ENCODE measurements at regions not wholly inside any gene's neighbourhood (a gene's known extent, or its start where the extent isn't known, plus 50 kb on each side); places are given as distances from the start of the nearest gene placed in this dataset.
A peak's percentile ranks its signal among the peaks of the same experiment; 100 is the strongest.

DNA sequence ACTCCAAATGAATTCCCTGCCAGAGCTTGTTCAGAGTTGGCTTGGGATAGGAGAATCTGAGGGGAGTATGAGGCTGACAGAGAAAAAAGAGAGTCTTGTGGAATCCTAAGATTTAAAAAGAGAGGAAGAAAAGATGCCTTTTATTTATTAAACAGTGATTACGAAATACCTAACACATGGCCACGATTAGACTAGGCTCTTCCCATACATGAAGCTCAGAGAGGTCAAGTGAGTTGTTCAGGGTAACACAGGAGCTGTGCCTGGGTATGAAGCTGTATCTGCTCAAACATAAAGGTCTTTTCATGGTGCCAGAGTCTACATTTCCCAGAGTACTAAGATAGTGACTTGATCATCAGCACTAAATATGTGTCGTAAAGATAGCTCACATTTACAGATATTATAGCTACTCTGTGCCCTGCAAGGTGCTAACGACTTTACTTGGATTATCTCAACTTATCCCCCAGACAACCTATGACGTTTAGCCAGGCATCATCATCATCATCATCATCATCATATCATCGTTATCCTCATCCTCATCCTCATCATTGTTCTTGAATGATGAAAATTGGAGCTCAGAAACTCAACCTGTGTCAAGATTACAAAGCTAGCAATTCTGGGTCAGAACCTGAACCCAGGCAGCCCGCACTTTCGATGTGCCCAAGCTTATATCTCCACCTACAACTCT is 500.8 kb downstream of the NPIPA7 start:
- DNase-seq (ENCODE audit: low read depth, low spot score): no peak
- in situ Hi-C loops (cut with HindIII; ENCODE audit: low pct_unique_long_range_greater_than_20kb, low sequenced_read_pairs): no loop called here

DNA sequence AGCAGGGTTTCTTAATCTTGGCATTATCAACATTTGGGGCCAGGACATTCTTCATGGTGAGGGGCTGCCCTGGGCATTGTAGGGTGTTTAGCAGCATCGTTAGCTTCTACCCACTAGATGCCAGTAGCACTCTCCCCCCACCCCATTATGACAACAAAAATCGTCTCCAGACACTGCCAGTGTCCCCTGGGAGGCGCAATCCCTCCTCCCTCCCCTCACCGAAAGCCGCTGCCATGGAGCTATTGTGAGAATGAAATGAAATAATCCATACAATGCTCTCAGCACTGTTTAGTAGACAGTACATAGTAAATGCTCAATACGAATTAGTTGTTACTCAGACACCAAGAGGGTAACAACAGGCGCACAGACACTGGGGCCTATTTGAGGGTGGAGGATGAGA is 502.9 kb downstream of the NPIPA7 start:
- in situ Hi-C loops (cut with HindIII; ENCODE audit: low pct_unique_long_range_greater_than_20kb, low sequenced_read_pairs): no loop called here
- DNase-seq (ENCODE audit: low read depth, low spot score): no peak

DNA sequence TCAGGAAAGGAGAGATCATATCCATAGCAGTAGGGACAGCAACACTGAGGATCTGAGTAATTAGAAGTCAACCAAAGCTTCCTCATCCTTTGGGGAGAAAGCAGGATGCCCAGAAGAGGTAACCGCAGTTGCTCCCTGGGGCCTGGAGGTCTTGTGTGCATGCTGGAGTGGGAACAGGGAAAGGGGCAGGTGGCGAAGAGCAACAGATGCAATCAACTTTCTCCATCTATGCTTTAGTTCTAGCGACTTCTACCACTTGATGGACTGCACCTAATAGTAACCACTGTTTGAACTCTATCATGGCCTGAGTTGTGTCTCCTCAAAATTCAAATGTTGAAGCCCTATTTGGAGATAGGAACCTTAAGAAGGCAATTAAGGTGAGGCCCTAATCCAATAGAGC is 503.8 kb downstream of the NPIPA7 start:
- DNase-seq (ENCODE audit: low read depth, low spot score): no peak
- in situ Hi-C loops (cut with HindIII; ENCODE audit: low pct_unique_long_range_greater_than_20kb, low sequenced_read_pairs): no loop called here

DNA sequence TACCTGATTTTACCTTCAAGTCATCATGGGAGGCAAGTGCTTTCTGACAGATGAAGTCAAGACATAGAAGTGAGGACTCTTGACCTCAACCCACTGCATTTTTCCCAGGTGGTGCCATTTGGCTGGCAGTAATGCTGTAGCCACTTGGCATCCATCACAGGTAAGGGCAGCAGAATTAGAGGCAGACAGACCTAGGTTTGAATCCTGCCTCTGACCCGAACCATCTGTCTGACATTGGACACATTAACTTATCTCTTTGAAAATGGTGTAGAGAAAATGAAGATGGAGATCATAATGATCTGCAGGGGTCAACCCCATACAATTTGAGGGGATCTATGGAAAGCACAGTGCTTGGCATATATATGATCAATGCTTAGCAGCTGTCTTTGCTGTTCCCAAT is 505.5 kb downstream of the NPIPA7 start:
- in situ Hi-C loops (cut with HindIII; ENCODE audit: low pct_unique_long_range_greater_than_20kb, low sequenced_read_pairs): no loop called here
- no peak for DNase-seq (ENCODE audit: low read depth, low spot score)

DNA sequence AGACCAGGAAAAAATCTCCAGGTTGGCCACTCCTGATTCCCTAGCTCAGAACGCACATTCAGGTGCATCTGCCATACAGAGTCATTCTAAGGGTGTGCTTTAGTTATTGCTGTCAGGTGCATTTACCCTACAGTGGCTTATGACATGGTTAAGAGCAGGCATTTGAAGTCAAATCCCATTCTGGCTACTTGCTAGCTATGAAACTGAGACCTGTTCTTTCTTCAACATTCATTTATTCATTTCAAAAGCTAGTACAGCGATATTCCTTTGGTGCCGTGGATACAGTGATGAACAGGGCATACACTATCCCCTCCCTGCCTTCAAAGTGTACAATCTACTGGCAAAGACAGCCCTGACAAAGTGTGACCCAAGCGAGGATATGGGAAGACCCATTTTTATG is 508.3 kb downstream of the NPIPA7 start:
- DNase-seq (ENCODE audit: low read depth, low spot score): no peak
- in situ Hi-C loops (cut with HindIII; ENCODE audit: low pct_unique_long_range_greater_than_20kb, low sequenced_read_pairs): no loop called here

DNA sequence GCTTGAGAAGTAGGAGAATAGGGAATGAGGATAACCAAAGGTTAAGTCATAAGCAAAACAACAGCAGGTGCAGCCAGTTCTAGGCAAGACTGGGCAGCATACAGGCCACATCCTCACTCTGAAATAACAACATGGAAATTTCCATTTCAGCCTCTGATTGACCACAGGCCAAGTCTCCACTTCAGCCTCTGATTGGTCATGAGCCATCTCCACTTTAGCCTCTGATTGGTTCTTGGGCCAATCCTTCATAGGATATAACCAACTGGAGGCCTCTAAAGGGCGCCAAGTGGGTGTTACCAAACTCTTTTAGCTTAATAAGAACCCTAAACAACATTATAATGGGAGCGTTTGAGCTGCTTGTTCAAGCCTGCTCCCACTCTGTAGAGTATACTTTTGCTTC is 512.0 kb downstream of the NPIPA7 start:
- in situ Hi-C loops (cut with HindIII; ENCODE audit: low pct_unique_long_range_greater_than_20kb, low sequenced_read_pairs): no loop called here
- peak; percentile 11 for DNase-seq (ENCODE audit: low read depth, low spot score)

DNA sequence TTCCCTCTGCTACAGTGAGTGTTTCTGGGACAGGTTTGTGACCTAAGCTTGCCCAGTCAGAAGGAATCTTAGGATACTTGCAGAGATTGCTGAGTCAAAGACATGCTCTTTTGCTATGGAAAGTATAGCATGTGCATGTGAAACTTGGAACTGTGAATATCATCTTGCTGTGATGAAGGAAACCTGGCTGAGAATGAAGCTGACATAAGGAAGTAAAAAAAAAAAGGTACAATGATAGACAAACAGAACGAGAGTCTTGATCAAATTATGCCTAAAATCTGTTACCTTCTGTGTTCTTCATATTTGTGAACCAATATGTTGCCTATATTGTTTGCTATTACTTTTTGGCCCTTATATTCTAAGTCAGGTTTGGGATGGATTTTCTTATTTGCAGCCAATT is 525.7 kb downstream of the NPIPA7 start:
- in situ Hi-C loops (cut with HindIII; ENCODE audit: low pct_unique_long_range_greater_than_20kb, low sequenced_read_pairs): no loop called here
- no peak for DNase-seq (ENCODE audit: low read depth, low spot score)

DNA sequence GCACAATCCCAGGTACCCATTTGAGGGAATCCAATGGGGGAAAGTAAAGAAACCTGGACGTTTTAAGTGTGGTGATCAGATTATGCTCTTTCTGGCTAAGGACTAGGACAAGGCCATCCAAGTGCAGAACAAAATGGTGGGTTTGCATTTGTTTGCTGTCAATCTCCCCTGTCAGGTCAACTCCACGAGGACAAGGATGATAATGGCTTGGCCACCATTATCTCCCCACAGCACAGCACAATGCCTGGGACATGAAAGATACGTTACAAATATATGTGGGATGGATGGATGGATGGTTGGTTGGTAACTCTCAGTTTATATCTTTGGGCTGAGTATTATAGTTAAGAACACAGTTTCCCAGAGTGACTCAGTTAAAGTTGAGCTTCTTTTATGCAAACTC is 526.9 kb downstream of the NPIPA7 start:
- DNase-seq (ENCODE audit: low read depth, low spot score): no peak
- in situ Hi-C loops (cut with HindIII; ENCODE audit: low pct_unique_long_range_greater_than_20kb, low sequenced_read_pairs): no loop called here

DNA sequence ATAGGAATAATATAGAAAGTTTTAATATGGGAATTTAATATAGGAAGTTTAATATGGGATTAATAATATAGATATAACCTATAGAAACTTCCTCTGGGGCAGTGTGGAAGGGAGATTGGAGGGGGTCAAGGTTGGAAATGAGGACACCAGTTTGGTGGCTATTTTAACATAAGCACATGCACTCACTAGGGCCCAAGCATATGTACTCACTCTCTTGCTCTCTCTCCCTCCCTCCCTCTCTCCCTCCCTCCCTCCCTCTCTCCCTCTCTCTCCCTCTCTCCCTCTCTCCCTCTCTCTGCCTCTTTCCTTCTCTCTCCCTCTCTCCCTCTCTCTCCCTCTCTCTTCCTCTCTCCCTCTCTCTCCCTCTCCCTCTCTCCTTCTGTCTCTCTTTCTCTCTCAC is 528.1 kb downstream of the NPIPA7 start:
- in situ Hi-C loops (cut with HindIII; ENCODE audit: low pct_unique_long_range_greater_than_20kb, low sequenced_read_pairs): no loop called here

DNA sequence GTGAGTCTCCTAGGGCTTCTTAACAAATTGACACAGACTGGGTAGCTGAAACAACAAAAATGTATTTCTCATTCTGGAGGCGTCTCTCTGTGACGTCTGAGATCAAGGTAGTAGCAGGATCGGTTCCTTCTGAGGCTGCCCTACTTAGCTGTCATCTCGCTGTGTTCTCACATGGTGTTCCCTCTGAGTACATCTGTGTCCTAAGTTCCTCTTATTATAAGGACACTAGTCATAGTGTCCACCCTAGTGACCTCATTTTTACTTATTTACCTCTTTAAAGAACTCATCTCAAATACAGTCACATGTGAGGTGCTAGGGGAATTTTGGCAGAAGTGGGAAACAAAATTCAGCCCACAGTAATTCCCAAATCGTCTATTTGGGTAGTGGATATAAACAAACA is 529.1 kb downstream of the NPIPA7 start:
- in situ Hi-C loops (cut with HindIII; ENCODE audit: low pct_unique_long_range_greater_than_20kb, low sequenced_read_pairs): no loop called here
- DNase-seq (ENCODE audit: low read depth, low spot score): no peak

More for the DNA sequence above, 528.1 kb downstream of the NPIPA7 start:
- DNase-seq (ENCODE audit: low read depth, low spot score): no peak

DNA sequence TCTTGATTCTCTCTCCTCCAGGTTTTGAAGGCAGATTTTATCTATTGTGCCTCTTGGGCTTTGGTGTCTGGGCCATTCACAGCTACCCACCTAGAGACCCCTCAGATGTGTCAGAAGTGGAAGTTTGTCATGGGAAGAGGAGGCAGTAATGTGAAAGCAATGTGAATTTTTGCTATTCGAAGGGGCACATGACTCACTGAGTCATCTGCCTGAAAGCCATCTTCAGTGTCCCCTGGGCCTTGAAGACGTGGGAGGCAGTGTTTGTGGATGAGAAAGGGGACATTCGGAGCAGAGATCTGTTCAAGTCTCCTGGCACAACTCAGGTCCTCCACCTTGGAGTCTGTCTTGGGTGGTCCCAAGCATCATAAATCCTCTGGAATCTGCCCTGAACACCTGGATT is 530.2 kb downstream of the NPIPA7 start:
- in situ Hi-C loops (cut with HindIII; ENCODE audit: low pct_unique_long_range_greater_than_20kb, low sequenced_read_pairs): no loop called here
- DNase-seq (ENCODE audit: low read depth, low spot score): no peak

DNA sequence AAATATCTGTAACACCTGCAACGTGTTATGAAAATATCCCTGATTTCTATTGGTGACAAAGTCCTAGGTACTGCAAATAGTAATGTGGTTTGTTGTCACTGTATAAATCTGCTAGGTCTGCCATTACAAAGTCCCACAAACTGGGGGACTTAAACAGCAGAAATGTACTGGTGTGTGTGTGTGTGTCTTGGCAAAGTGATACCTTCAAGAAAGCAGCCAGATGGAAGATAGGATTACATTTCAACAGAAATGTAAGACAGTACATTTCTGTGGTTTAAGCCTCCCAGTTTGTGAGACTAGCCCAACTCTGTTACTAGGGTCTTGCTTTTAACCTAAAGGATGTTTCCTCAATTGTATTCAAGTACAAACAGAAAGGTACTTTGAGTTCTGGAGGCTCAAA is 531.7 kb downstream of the NPIPA7 start:
- DNase-seq (ENCODE audit: low read depth, low spot score): no peak
- in situ Hi-C loops (cut with HindIII; ENCODE audit: low pct_unique_long_range_greater_than_20kb, low sequenced_read_pairs): no loop called here

DNA sequence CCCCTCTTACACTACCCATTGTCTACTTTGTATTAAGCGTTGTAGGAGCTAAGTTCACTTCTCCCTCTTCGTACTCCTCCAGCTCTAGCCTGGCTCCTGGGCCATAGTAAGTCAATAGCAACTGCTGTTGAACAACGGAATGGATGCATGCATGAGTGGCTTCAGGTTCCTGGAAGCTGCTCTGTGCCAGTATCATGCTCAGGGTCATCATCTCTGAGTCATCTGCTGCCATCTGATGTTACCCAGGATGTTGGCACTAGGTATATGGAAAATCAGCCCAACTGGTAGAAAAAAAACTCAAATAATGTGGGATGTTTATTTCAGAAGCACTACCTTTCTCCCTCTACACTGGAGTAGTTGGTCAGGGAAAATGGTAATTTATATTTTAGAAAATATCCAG is 536.8 kb downstream of the NPIPA7 start:
- in situ Hi-C loops (cut with HindIII; ENCODE audit: low pct_unique_long_range_greater_than_20kb, low sequenced_read_pairs): no loop called here
- no peak for DNase-seq (ENCODE audit: low read depth, low spot score)

DNA sequence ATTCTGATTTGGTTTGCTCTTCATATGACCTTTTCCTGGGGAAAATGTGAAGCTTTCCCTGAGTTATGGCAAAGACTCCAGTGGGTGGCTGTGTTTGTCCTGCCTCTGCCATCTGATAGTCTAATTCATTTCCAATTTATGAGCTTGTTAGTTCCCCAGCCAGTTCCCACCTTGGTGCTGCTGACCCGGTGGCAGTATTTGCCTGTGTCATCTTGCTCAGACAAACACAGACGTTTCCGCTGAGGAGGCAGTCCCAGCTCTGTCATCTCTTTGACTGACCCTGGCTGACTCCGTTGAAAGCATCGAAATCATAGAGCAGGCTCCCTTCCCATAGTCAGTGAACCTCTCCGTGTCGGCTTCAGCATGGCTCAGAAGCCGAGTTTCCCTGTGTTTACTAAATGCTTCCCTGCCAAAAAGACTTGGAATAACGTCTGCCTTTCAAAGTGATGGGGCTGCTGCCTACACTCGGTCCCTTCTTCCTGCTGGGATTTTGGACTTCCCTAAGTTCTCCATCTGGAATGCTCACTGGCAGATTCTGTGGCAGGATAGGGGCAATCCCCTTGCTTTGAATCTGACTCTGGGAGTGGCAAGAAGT is 538.3 kb downstream of the NPIPA7 start:
- no peak for DNase-seq (ENCODE audit: low read depth, low spot score)
- in situ Hi-C loops (cut with HindIII; ENCODE audit: low pct_unique_long_range_greater_than_20kb, low sequenced_read_pairs): no loop called here

DNA sequence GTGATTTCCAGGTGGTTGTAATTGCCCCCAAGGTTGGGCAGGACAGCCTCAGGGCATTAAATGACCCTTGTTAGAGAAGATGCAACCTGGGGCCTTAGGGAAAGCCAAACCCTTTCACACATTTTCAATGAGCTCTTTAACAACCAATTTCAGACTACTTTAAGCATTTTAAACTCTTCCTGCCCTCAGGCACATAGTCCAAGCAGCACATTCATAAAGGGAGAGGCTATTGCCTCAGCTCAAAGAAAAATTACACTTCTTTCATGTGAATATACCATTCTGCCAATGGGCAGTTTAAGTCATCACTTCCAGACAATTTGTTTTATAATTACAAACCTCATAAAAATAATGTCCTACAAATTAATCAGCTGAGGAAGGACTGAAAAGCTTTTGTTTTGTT is 544.5 kb downstream of the NPIPA7 start:
- DNase-seq (ENCODE audit: low read depth, low spot score): peak; percentile 2
- in situ Hi-C loops (cut with HindIII; ENCODE audit: low pct_unique_long_range_greater_than_20kb, low sequenced_read_pairs): no loop called here

DNA sequence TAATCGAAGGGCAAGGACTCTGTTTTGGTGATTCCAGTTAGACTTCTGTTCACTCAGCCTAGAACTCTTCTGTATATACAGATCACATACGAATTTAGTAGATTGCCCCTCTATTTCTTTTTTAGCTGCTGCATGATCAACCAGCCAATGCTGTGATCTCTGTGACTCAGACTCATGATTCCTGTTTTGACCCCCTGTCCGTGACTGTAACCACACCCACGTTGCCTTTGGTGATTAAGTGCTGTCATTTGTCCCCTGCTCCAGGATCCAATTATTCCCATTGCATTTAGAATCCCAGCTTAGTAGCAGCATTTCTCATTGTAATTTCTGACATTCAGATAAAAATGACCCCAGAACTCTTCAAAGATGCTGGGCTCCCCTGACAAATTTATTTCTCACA is 545.7 kb downstream of the NPIPA7 start:
- in situ Hi-C loops (cut with HindIII; ENCODE audit: low pct_unique_long_range_greater_than_20kb, low sequenced_read_pairs): no loop called here
- DNase-seq (ENCODE audit: low read depth, low spot score): no peak

DNA sequence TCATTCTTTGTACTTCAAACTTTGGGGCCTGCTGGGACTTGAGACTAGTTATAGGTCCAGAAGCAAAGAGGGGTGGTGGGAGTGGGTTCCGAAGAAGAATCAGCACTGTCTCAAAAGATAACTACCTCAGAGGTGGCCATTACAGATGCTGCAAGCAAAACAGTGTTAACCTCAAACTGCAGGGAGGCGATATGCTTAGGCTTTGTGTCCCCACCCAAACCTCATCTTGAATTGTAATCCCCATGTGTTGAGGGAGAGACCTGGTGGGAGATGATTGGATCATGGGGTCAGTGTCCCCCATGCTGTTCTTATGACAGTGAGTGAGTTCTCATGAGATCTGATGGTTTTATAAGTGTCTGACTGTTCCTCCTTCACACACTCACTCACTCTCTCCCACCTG is 545.3 kb downstream of the XYLT1 start:
- no peak for DNase-seq (ENCODE audit: low read depth, low spot score)
- in situ Hi-C loops (cut with HindIII; ENCODE audit: low pct_unique_long_range_greater_than_20kb, low sequenced_read_pairs): no loop called here

DNA sequence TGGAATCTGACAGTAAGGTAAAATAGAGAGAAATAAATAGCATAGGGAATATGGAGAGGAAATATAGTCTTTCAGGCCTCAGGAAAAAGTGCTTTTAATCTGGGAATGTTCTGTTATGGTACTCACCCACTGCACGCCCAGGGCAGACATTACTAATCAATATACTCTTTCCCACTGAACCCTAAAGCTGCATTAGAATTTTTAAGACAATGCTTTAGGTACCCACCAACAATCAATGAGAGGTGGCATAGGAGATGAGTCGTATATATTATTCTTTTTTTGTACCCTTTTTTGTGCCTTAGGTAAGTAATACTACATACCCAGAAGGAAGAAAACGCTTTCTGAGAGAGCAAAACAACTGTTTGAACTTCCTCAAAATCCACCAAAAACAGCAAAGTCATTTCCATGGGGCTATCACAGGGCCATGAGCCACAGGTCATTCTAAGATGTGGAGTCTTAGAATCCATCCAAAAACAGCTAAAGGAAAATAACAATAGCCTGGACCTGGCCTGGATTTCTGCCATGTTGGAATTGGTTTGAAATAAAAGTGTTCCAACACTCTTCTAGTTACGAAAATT is 542.1 kb downstream of the XYLT1 start:
- DNase-seq (ENCODE audit: low read depth, low spot score): no peak
- in situ Hi-C loops (cut with HindIII; ENCODE audit: low pct_unique_long_range_greater_than_20kb, low sequenced_read_pairs): no loop called here

DNA sequence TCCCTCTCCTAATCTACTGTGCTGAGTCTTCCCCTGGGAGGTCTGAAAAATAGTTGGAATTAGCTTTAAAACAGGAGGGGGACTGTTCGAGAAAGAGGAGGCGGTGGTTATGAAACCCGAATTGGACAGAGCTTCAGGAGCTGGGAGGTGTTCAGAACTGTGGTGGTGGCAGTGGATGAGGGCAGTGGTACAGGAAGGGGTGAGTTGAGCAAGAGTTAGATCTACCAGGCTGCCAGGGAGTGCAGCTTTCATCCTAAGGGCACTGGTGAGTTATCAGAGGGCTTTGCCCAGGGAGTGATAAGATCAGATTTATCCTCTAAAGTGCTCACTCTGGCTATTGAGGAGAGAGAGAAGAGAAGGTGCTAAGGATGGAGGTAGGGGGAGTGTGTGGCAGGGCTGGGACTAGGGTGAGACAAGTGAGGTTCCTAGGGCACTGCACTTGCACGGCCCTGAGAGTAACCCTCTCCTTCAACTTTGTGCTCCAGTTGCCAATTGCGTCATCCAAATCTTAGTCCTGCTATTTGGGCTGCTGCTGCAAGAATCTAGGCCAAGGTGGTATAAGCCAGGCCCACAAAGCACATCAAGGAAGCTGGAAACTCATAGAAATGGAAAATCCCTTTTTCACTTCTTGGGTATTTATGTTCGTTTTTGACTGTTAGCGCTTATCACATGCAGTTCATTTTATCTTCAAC is 540.3 kb downstream of the XYLT1 start:
- in situ Hi-C loops (cut with HindIII; ENCODE audit: low pct_unique_long_range_greater_than_20kb, low sequenced_read_pairs): no loop called here
- DNase-seq (ENCODE audit: low read depth, low spot score): no peak
